ENCODE measurements at regions not wholly inside any gene's neighbourhood (a gene's known extent, or its start where the extent isn't known, plus 50 kb on each side); places are given as distances from the start of the nearest gene placed in this dataset.
"Not testable (repeated sequence)": the region's sequence is repeated elsewhere in the genome, so short reads cannot be mapped to it uniquely, and the experiment has no call there.

DNA sequence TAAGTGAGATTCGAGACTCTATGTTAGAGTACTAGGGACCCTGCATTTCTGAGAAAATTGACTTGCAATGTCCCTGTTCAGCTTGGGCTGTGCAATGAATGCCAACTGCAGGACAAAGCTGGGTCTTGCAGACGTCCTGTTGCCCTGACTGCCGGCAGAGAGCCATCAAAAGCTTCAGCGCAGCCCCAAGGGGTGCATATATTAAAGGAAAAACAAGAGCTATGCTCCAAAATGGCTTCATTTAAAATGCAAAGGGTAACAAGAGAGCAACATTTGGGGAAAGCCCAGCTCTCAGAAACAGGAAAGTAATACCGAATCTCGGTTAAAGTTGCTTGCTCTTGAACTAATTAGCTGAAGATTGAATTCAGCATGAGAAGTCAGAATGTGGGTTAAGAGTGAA lies 110.9 kb upstream of the PNPT1 start:
- H3K4me3 ChIP-seq, result no peak overlapping the region
- DNase-seq (ENCODE audit: low spot score in 2 of 2), result no peak
- H3K36me3 ChIP-seq, result no peaks in the 10 kb centered on the region
- no peaks in the 10 kb centered on the region for H3K27me3 ChIP-seq
- TF ChIP-seq POLR2AphosphoS5 (IDR thresholded peaks at IDR 0.05) (no peak), POLR2A (IDR thresholded peaks at IDR 0.05) (no peak)
- TF ChIP-seq, protein P1, sequence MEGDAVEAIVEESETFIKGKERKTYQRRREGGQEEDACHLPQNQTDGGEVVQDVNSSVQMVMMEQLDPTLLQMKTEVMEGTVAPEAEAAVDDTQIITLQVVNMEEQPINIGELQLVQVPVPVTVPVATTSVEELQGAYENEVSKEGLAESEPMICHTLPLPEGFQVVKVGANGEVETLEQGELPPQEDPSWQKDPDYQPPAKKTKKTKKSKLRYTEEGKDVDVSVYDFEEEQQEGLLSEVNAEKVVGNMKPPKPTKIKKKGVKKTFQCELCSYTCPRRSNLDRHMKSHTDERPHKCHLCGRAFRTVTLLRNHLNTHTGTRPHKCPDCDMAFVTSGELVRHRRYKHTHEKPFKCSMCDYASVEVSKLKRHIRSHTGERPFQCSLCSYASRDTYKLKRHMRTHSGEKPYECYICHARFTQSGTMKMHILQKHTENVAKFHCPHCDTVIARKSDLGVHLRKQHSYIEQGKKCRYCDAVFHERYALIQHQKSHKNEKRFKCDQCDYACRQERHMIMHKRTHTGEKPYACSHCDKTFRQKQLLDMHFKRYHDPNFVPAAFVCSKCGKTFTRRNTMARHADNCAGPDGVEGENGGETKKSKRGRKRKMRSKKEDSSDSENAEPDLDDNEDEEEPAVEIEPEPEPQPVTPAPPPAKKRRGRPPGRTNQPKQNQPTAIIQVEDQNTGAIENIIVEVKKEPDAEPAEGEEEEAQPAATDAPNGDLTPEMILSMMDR (IDR thresholded peaks at IDR 0.05), result no peak
- intact Hi-C loops (cut with DNase I; ENCODE audit: low total_unique reads), result no loop called here
- no peaks in the 10 kb centered on the region for H3K4me1 ChIP-seq
- no peak overlapping the region for H3K27ac ChIP-seq
- H3K9me3 ChIP-seq, result no peaks in the 10 kb centered on the region

DNA sequence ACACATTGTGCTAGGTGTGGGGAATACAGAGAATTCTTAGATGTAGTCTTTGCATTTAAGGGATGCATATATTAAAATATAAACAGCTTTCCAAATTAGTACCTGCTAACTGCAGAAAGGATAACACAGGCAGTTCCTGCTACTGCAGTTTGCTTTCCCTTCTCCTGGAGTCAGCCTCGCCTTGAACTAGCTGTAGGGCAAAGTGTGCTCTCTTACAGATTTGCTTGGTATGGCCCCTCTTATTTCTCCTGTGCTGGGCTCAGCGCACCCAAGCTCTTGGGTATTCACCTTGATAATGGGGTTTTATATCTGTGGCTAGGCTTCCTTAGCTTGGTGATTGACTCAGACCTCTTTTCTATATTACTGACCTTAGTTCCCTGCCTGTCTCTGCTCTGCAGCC lies 108.4 kb upstream of the PNPT1 start:
- no peak for DNase-seq (ENCODE audit: low spot score in 2 of 2)
- no peaks in the 10 kb centered on the region for H3K36me3 ChIP-seq
- intact Hi-C loops (cut with DNase I; ENCODE audit: low total_unique reads), result no loop called here
- H3K27me3 ChIP-seq, result no peaks in the 10 kb centered on the region
- H3K4me1 ChIP-seq, result no peaks in the 10 kb centered on the region
- no peak overlapping the region for H3K27ac ChIP-seq
- no peaks in the 10 kb centered on the region for H3K9me3 ChIP-seq
- no peak overlapping the region for H3K4me3 ChIP-seq
- TF ChIP-seq, protein P1 (IDR thresholded peaks at IDR 0.05), result no peak
- no peak for TF ChIP-seq POLR2AphosphoS5 (IDR thresholded peaks at IDR 0.05)
- TF ChIP-seq POLR2A (IDR thresholded peaks at IDR 0.05), result no peak

DNA sequence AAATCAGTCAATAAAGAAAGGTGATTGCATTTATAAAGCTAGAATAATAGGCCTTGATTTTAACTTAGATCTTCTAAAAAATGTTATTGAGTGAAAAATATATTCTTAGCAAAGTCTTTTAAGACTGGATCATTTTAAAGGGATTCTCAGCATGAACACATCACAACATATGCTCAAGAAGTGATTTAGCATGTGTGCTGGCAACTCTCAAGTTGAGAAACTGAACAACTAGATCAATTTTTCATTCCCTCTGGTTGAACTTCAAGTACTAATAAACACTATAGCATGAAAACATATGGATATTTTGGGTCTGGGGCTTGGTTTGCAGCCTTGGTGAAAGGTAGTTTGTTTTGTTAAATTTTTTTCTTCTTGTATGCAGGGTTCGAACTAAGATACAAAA lies 107.8 kb upstream of the PNPT1 start:
- H3K9me3 ChIP-seq, result peaks cover 0 to 3% of the 10 kb centered on the region in 2 donors
- intact Hi-C loops (cut with DNase I; ENCODE audit: low total_unique reads), result no loop called here

DNA sequence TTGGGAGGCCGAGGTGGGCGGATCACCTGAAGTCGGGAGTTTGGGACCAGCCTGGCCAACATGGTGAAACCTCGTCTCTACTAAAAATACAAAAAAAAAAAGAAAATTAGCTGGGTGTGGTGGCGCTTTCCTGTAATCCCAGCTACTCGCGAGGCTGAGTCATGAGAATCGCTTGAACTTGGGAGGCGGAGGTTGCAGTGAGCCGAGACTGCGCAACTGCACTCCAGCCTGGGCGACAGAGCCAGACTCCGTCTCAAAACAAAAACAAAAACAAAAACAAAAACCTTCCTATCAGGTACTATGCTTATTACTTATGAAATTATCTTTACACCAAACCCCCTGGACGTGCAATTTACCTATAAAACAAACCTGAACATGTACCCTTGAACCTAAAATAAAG lies 106.0 kb upstream of the PNPT1 start:
- H3K36me3 ChIP-seq; H3K27ac ChIP-seq; H3K9me3 ChIP-seq; H3K4me3 ChIP-seq; H3K4me1 ChIP-seq; DNase-seq (ENCODE audit: low spot score in 2 of 2); intact Hi-C loops (cut with DNase I; ENCODE audit: low total_unique reads); H3K27me3 ChIP-seq: not testable (repeated sequence)

More for the DNA sequence above, 107.8 kb upstream of the PNPT1 start:
- TF ChIP-seq, protein P1 (IDR thresholded peaks at IDR 0.05), result no peak
- TF ChIP-seq POLR2AphosphoS5 (IDR thresholded peaks at IDR 0.05), result no peak
- no peak for TF ChIP-seq POLR2A (IDR thresholded peaks at IDR 0.05)
- Histone ChIP-seq H3K36me3 (no peaks in the 10 kb centered on the region), H3K4me1 (no peaks in the 10 kb centered on the region), H3K27ac (no peak overlapping the region), H3K4me3 (no peak overlapping the region), H3K27me3 (no peaks in the 10 kb centered on the region)
- no peak for DNase-seq (ENCODE audit: low spot score in 2 of 2)

DNA sequence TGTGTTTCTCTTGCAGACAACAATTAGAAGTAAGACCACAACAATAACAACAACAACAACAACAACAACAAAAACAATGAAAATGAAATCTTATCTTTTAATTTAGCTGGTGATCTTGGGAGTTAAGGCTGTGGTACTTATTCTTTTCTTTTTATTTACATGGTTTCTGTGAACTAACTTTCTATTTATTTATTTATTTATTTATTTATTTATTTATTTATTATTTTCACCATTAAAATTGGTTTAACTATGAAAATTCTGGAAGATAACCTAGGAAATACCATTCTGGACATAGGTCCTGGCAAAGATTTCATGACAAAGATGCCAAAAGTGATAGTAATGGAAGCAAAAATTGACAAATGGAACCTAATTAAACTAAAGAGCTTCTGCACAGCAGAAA lies 102.5 kb upstream of the PNPT1 start:
- Histone ChIP-seq H3K9me3 (peaks cover 0 to 3% of the 10 kb centered on the region in 2 donors), H3K36me3 (no peaks in the 10 kb centered on the region), H3K27me3 (no peaks in the 10 kb centered on the region), H3K4me3 (no peak overlapping the region), H3K27ac (no peak overlapping the region), H3K4me1 (no peaks in the 10 kb centered on the region)
- TF ChIP-seq POLR2A (IDR thresholded peaks at IDR 0.05) (no peak), POLR2AphosphoS5 (IDR thresholded peaks at IDR 0.05) (no peak)
- TF ChIP-seq, protein P1 (IDR thresholded peaks at IDR 0.05), result no peak
- intact Hi-C loops (cut with DNase I; ENCODE audit: low total_unique reads), result no loop called here
- DNase-seq (ENCODE audit: low spot score in 2 of 2), result no peak

DNA sequence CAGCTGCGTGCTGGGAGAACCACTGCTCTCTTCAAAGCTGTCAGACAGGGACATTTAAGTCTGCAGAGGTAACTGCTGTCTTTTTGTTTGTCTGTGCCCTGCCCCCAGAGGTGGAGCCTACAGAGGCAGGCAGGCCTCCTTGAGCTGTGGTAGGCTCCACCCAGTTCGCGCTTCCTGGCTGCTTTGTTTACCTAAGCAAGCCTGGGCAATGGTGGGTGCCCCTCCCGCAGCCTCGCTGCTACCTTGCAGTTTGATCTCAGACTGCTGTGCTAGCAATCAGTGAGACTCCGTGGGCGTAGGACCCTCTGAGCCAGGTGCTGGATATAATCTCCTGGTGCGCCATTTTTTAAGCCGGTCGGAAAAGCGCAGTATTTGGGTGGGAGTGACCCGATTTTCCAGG lies 100.0 kb upstream of the PNPT1 start:
- H3K4me1 ChIP-seq; intact Hi-C loops (cut with DNase I; ENCODE audit: low total_unique reads); H3K9me3 ChIP-seq; DNase-seq (ENCODE audit: low spot score in 2 of 2); H3K27ac ChIP-seq; H3K4me3 ChIP-seq; H3K27me3 ChIP-seq; H3K36me3 ChIP-seq: not testable (repeated sequence)

Data from breast epithelium (tissue), 4 donors.